ENCODE measurements at regions not wholly inside any gene's neighbourhood (a gene's known extent, or its start where the extent isn't known, plus 50 kb on each side); places are given as distances from the start of the nearest gene placed in this dataset.
"Not testable (repeated sequence)": the region's sequence is repeated elsewhere in the genome, so short reads cannot be mapped to it uniquely, and the experiment has no call there.

- no peak for DNase-seq (ENCODE audit: low read depth, low spot score)
- in situ Hi-C loops (cut with HindIII; ENCODE audit: low pct_unique_long_range_greater_than_20kb, low sequenced_read_pairs): no loop called here
Measured at GRCh38 chr2:44051593-44052347, 56.0 kb upstream of the LRPPRC start.

- in situ Hi-C loops (cut with HindIII; ENCODE audit: low pct_unique_long_range_greater_than_20kb, low sequenced_read_pairs): no loop called here
- no peak for DNase-seq (ENCODE audit: low read depth, low spot score)
Measured at GRCh38 chr2:44052584-44052983, 56.8 kb upstream of the LRPPRC start.

- in situ Hi-C loops (cut with HindIII; ENCODE audit: low pct_unique_long_range_greater_than_20kb, low sequenced_read_pairs): no loop called here
- no peak for DNase-seq (ENCODE audit: low read depth, low spot score)
Measured at GRCh38 chr2:44053052-44053451, 57.3 kb upstream of the LRPPRC start.

- DNase-seq (ENCODE audit: low read depth, low spot score): no peak
- in situ Hi-C loops (cut with HindIII; ENCODE audit: low pct_unique_long_range_greater_than_20kb, low sequenced_read_pairs): no loop called here
Measured at GRCh38 chr2:44053456-44053855, 57.7 kb upstream of the LRPPRC start.

GRCh38 chr2:44055229-44055628 lies 59.4 kb upstream of the LRPPRC start:
- in situ Hi-C loops (cut with HindIII; ENCODE audit: low pct_unique_long_range_greater_than_20kb, low sequenced_read_pairs): no loop called here
- DNase-seq (ENCODE audit: low read depth, low spot score): no peak

- in situ Hi-C loops (cut with HindIII; ENCODE audit: low pct_unique_long_range_greater_than_20kb, low sequenced_read_pairs): no loop called here
- DNase-seq (ENCODE audit: low read depth, low spot score): no peak
Measured at GRCh38 chr2:44055664-44056063, 59.9 kb upstream of the LRPPRC start.

- in situ Hi-C loops (cut with HindIII; ENCODE audit: low pct_unique_long_range_greater_than_20kb, low sequenced_read_pairs): no loop called here
- no peak for DNase-seq (ENCODE audit: low read depth, low spot score)
Measured at GRCh38 chr2:44056947-44057346, 61.2 kb upstream of the LRPPRC start.

GRCh38 chr2:44060286-44060685 lies 64.5 kb upstream of the LRPPRC start:
- DNase-seq (ENCODE audit: low read depth, low spot score); in situ Hi-C loops (cut with HindIII; ENCODE audit: low pct_unique_long_range_greater_than_20kb, low sequenced_read_pairs): not testable (repeated sequence)

GRCh38 chr2:44060990-44061389 lies 65.2 kb upstream of the LRPPRC start:
- in situ Hi-C loops (cut with HindIII; ENCODE audit: low pct_unique_long_range_greater_than_20kb, low sequenced_read_pairs): no loop called here
- DNase-seq (ENCODE audit: low read depth, low spot score): no peak

GRCh38 chr2:44061469-44061868 lies 65.7 kb upstream of the LRPPRC start:
- in situ Hi-C loops (cut with HindIII; ENCODE audit: low pct_unique_long_range_greater_than_20kb, low sequenced_read_pairs): no loop called here
- DNase-seq (ENCODE audit: low read depth, low spot score): no peak

- DNase-seq (ENCODE audit: low read depth, low spot score): peak; percentile 38
- in situ Hi-C loops (cut with HindIII; ENCODE audit: low pct_unique_long_range_greater_than_20kb, low sequenced_read_pairs): no loop called here
Measured at GRCh38 chr2:44061876-44062275, 66.1 kb upstream of the LRPPRC start.

- no peak for DNase-seq (ENCODE audit: low read depth, low spot score)
- in situ Hi-C loops (cut with HindIII; ENCODE audit: low pct_unique_long_range_greater_than_20kb, low sequenced_read_pairs): no loop called here
Measured at GRCh38 chr2:44063033-44063432, 67.2 kb upstream of the LRPPRC start.

GRCh38 chr2:44064281-44064680 lies 68.5 kb upstream of the LRPPRC start:
- DNase-seq (ENCODE audit: low read depth, low spot score); in situ Hi-C loops (cut with HindIII; ENCODE audit: low pct_unique_long_range_greater_than_20kb, low sequenced_read_pairs): not testable (repeated sequence)

GRCh38 chr2:44067012-44067790 lies 71.4 kb upstream of the LRPPRC start:
- in situ Hi-C loops (cut with HindIII; ENCODE audit: low pct_unique_long_range_greater_than_20kb, low sequenced_read_pairs); DNase-seq (ENCODE audit: low read depth, low spot score): not testable (repeated sequence)

GRCh38 chr2:44067791-44068181 lies 72.0 kb upstream of the LRPPRC start:
- DNase-seq (ENCODE audit: low read depth, low spot score); in situ Hi-C loops (cut with HindIII; ENCODE audit: low pct_unique_long_range_greater_than_20kb, low sequenced_read_pairs): not testable (repeated sequence)

GRCh38 chr2:44071454-44072046 lies 75.8 kb upstream of the LRPPRC start:
- DNase-seq (ENCODE audit: low read depth, low spot score): no peak
- in situ Hi-C loops (cut with HindIII; ENCODE audit: low pct_unique_long_range_greater_than_20kb, low sequenced_read_pairs): no loop called here

- in situ Hi-C loops (cut with HindIII; ENCODE audit: low pct_unique_long_range_greater_than_20kb, low sequenced_read_pairs); DNase-seq (ENCODE audit: low read depth, low spot score): not testable (repeated sequence)
Measured at GRCh38 chr2:44073667-44074066, 77.9 kb upstream of the LRPPRC start.

- not testable (repeated sequence) for DNase-seq (ENCODE audit: low read depth, low spot score)
Measured at GRCh38 chr2:44074795-44075194, 79.0 kb upstream of the LRPPRC start.

GRCh38 chr2:44075541-44075940 lies 79.8 kb upstream of the LRPPRC start:
- peak; percentile 99 for DNase-seq (ENCODE audit: low read depth, low spot score)
- in situ Hi-C loops (cut with HindIII; ENCODE audit: low pct_unique_long_range_greater_than_20kb, low sequenced_read_pairs): no loop called here

More at GRCh38 chr2:44074795-44075194, 79.0 kb upstream of the LRPPRC start:
- in situ Hi-C loops (cut with HindIII; ENCODE audit: low pct_unique_long_range_greater_than_20kb, low sequenced_read_pairs): not testable (repeated sequence)
